ENCODE measurements at regions not wholly inside any gene's neighbourhood (a gene's known extent, or its start where the extent isn't known, plus 50 kb on each side); places are given as distances from the start of the nearest gene placed in this dataset.

GRCh38 chr11:26849036-26849435, 127.2 kb upstream of the SLC5A12 start:
- no peaks in the 10 kb centered on the region for H3K79me2 ChIP-seq (ENCODE audit: insufficient read depth, low read length)
- Mint-ChIP-seq H3K36me3 (ENCODE audit: insufficient read depth in 1 of 3, low read depth in 3 of 3) (no peaks in the 10 kb centered on the region), H3K9me3 (no peaks in the 10 kb centered on the region; a peak in 1 of 5 replicates), H3K27ac (no peak overlapping the region), H3K4me3 (no peak overlapping the region), H3K27me3 (ENCODE audit: low read depth) (no peaks in the 10 kb centered on the region), H3K4me1 (peaks cover 18 to 19% of the 10 kb centered on the region in 2 experiments)
- no peak overlapping the region for H2BK120ac ChIP-seq (ENCODE audit: low read depth, low read length, poor library complexity, severe bottlenecking)
- H3K27me3 ChIP-seq (ENCODE audit: insufficient read depth, low read length): no peaks in the 10 kb centered on the region
- no peaks in the 10 kb centered on the region for H3K79me1 ChIP-seq (ENCODE audit: insufficient read depth, low read depth, low read length, poor library complexity, severe bottlenecking)
- H3K27ac ChIP-seq (ENCODE audit: insufficient read length, low read depth, low read length): no peak overlapping the region
- no peak for DNase-seq
- H3K9ac ChIP-seq (ENCODE audit: extremely low read depth, insufficient read length, low read length): no peak overlapping the region
- H2BK5ac ChIP-seq (ENCODE audit: insufficient read length, low read length): no peak overlapping the region
- H3K9me3 ChIP-seq (ENCODE audit: control insufficient read depth, low read depth, low read length): no peaks in the 10 kb centered on the region
- H3T11ph ChIP-seq (ENCODE audit: low read length): no peak overlapping the region
- no peak overlapping the region for H4K91ac ChIP-seq (ENCODE audit: insufficient read length, low read depth, low read length)
- H3K14ac ChIP-seq (ENCODE audit: insufficient read depth, low read length): no peak overlapping the region
- TF ChIP-seq CTCF (conservative IDR thresholded peaks at IDR 0.05): no peak
- H3K4ac ChIP-seq (ENCODE audit: low read depth, low read length): no peak overlapping the region
- no peaks in the 10 kb centered on the region for H3K23me2 ChIP-seq (ENCODE audit: insufficient read length, low read depth, low read length, poor library complexity, severe bottlenecking)
- H3K4me2 ChIP-seq (ENCODE audit: insufficient read depth, insufficient read length, low read length): no peak overlapping the region
- H3K56ac ChIP-seq (ENCODE audit: insufficient read length, low read depth, low read length): no peak overlapping the region
- H4K8ac ChIP-seq (replicated peaks; ENCODE audit: insufficient read length, low read depth, low read length): no peak overlapping the region
- H2BK12ac ChIP-seq (ENCODE audit: insufficient read length, low read depth, low read length): no peak overlapping the region
- no CpG with 5 or more reads among the region's 5 CpGs for WGBS (ENCODE audit: extremely low coverage, insufficient read length, low lambda C conversion rate)
- no peaks in the 10 kb centered on the region for H4K20me1 ChIP-seq (ENCODE audit: control insufficient read depth, insufficient read depth, insufficient read length)
- H2BK15ac ChIP-seq (ENCODE audit: low read depth, low read length): no peak overlapping the region
- H3K4me1 ChIP-seq (ENCODE audit: insufficient read depth, low read length): peaks cover 2% of the 10 kb centered on the region; the same call in 1 of the 2 replicates
- H2AFZ ChIP-seq (ENCODE audit: low read length): no peak overlapping the region
- H4K5ac ChIP-seq (ENCODE audit: insufficient read length, low read depth, low read length): no peak overlapping the region
- no peak overlapping the region for H2BK20ac ChIP-seq (ENCODE audit: low read depth, low read length, poor library complexity, severe bottlenecking)
- H3K23ac ChIP-seq (ENCODE audit: insufficient read length, low read depth, low read length): no peak overlapping the region
- no peak overlapping the region for H3K18ac ChIP-seq (ENCODE audit: insufficient read length, low read depth, low read length)
- no peak overlapping the region for H2AK5ac ChIP-seq (ENCODE audit: insufficient read length, low read length)
